ENCODE measurements at regions not wholly inside any gene's neighbourhood (a gene's known extent, or its start where the extent isn't known, plus 50 kb on each side); places are given as distances from the start of the nearest gene placed in this dataset.

DNA sequence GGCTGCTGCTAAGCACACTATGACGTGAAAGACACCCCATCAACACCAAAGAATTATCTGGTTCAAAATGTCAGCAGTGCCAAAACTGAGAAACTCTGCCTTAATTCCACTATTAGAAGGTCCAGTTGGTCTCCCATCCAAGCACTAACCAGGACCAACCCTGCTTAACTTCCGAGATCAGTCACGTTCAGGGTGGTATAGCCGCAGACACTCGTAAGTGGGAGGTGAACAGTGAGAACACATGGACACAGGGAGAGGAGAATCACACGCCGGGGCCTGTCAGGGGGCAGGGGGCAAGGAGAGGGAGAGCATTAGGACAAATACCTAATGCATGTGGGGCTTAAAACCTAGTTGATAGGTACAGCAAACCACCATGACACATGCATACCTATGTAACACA, 83.4 kb downstream of the C13orf42 start:
- DNase-seq, result no peak

DNA sequence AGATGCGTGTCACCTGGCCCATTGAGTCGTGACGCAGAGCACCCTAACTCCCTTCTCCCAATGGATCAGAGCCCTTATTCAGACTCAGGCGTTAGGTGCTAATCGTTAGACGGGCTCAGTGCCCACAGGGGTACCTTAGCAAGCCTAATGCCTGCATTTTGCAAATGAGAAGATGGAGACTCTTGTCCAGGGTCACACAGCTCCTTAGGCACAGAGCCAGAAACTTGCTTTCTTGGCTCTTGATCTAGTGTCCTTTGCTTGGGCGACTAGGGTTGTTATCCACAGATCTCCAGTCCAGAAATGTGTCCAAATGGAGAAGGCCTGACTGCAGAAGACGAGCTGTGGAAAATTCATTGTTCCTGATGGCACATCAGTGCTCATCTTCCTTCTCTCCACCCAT, 85.1 kb downstream of the C13orf42 start:
- peak in 1 of 2 experiments; percentile 24 for DNase-seq

DNA sequence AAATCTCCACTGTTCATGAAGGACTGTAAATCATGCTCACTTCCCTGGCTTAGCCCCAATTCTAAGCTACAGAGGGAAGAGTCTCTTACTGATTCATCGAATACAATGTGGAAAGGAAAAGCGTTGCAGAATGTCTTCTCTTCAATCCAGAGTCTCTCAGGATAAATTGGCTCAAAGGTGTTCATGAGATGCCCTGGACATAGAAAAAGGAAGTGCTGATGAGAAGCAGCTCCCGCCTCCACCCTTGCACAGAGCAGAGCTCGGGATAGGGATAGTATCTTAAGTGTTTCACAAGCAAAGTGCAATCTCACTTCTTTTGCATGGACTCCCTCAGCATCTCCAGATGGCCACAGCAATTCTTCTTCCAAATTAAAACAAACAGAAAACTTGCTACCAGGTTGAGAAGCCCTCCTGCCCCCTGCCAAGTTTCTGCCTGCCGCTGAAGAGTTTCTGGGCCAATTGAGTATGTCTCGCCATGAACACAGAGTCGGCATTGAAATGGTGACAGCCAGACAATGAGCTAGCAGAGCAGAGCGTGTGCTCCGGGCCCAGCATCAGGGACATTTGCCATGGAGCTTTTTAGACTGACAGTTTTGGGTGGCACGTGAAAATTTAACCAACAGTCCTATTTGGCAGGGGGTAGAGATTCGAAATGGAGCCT, 85.7 kb downstream of the C13orf42 start:
- peak; percentile 60 to 81 for DNase-seq

DNA sequence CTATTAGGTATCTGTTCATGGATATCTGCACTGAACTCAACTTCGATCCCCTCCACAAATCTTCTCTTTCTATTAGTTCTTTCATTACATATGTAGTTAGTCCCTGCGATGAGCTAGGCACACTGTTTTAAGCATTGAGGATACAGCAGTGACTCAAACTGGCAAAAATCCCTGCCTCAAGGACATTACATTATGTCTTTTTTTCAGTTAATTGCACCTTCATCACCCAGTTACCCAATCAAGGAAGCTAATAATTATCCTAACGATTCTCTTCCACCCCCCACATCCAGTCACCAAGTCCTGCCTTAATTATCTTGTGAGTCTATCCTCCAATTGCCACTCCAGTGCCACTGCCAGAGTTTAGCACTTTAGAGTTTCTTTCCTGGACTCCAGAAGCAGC, 89.3 kb downstream of the C13orf42 start:
- no peak for DNase-seq

DNA sequence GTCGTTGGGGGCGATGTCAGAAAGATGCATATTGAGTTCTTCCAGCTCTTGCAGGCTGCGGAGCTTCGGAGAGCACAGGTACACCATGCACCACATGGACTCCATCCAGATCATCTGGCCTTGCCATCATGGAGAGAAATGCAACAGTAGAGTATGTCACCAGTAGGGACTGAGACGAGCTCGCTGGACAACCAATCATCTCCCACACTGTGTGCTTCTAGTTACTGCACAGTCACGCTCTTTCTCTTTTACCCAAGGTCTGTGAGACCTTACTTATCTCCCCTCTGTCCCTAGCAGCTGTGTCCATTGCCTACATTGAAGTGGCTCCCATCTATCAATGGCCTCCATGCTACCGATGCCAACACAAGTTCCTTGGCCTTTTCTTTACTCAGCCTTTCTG, 90.5 kb downstream of the C13orf42 start:
- DNase-seq, result no peak

DNA sequence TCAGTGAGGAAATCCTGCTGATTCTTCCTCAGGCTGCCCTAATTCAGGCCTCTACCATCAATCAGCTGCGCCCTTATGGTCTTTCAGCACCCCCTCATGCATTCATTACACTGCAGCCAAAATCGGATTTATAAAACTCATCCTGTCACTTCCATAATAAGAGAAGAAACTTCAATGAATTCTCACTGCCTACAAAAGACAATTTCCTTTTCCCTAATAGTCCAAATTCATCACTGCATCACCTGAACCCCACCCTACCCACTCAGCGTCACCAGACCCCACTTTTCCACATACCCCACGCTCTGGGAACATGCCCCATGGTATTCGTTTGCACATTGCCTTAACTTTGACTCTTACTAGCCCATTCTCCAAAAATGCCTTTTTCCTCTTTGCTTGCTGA, 92.0 kb downstream of the C13orf42 start:
- DNase-seq, result no peak

DNA sequence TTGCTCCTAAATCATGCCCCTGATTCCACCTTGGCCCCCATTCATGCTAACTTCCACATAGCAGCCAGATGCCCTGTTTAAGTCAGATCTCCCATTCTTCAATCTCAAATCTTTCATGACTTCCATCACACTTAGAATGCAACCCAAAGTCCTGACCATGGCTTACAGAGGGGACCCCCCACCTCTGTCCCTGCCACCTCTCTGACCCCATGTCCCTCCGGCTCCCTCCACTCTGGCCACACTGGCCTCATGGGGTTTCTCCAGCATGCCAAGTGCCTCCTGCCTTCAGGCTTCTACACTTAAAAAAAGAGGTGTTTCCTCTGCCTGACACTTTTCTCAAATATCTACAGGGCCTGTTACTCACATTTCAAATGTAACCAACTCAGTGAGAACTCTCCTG, 93.6 kb downstream of the C13orf42 start:
- DNase-seq, result no peak

DNA sequence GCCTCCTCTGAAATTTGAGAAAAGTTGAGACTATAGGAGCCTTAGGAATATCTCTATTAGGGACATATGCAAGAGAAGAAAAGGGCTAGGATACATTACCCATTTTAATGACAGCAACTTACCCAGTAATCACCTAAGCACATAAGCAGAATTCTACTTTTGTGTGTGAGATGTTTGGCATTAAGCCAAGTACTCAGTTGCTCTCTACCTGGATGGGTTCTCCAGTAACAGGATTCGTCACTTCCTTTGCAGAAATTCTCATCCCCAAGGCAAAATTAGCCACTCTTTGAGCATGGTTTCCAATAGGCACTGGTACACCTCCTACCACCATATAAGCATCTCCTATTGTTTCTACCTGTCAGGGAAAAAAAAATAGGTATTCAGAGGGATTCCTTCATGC, 95.1 kb downstream of the C13orf42 start:
- DNase-seq, result no peak

DNA sequence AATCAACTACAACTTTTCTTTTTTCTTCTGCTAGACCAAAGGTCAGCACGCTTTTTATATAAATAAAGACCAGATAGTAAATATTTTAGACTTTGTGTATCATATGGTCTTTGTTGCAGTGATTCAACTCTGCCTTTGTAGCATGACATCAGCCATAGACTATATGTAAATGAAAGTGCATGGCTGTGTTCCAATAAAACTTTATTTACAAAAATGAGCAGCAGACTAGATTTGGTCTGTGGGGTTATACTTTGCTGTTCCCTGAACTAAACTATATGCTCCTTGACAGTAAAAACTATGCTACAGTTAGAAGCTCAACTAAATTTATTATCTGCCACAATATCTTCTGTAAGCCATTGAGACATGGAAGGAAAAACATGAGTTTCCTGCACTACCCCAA, 100.0 kb downstream of the RNASEH2B start:
- DNase-seq, result no peak

DNA sequence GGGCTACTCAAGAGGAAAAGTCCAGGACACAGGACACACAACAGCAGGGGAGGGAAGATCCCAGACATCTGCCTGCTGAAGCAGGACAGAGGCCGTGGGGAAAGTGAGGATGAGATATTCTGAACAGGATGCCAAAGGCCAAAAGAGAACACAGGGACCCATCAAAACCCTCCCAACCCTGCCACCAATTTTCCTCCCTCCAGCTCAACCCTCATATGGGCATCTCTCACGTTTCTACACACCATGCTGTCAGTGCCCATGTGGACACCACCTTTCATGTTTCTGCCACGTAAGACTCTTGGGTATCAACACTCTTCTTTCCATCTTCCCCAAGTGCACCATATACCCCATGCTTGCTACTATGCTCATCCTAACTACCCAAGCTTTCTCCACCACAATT, 97.6 kb downstream of the RNASEH2B start:
- DNase-seq, result no peak

DNA sequence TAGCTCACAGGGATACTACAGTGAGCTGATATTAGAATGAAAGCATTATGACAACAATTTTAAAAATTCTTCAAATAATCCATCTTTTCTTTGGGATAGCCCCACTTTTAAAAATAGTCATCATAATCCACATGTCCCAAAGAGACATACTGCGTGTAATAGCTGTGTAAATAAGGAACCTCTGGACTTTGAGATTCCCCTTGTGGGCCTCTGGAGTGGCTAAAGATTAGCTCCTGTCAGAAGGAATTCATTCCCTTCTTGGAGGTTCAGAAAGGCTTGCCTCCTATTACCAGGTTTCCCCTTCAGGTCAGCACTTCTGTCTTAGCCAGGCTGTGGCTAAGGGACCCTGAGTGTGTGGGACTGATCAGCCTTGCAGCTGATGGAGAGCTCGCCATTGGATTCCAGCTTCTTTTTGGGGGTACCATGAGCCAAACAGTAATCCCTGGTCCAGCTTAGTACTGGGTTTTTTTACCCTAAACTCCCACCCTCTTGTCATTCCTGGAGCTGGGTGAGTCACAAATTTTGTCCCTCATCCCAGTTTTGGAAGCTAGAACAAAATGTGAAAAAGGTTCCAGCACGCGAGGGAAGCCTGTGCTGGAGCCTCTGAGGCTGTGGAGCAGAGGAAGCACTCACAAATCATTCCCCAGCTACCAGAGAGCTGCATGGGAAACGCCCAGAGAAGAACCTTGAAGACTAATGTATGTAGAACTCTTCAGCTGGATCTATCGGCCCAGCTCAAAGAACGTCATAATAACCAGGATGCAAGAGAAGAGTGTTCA, 96.7 kb downstream of the RNASEH2B start:
- no peak for DNase-seq
